ENCODE measurements at regions not wholly inside any gene's neighbourhood (a gene's known extent, or its start where the extent isn't known, plus 50 kb on each side); places are given as distances from the start of the nearest gene placed in this dataset.

GRCh38 chr3:72572489-72573007, 275.7 kb downstream of the SHQ1 start:
- Histone ChIP-seq H3K27me3 (no peaks in the 10 kb centered on the region), H3K4me2 (no peak overlapping the region), H3F3A (ENCODE audit: low read depth) (peaks cover 8% of the 10 kb centered on the region), H3K9me3 (ENCODE audit: low read depth) (no peaks in the 10 kb centered on the region), H3K79me2 (ENCODE audit: low read depth) (no peaks in the 10 kb centered on the region), H3K27ac (no peak overlapping the region), H4K20me1 (ENCODE audit: low read depth) (no peaks in the 10 kb centered on the region), H3K4me3 (no peak overlapping the region), H3K9ac (no peak overlapping the region), H2AFZ (replicated peaks) (no peak overlapping the region), H3K4me1 (peaks cover 8% of the 10 kb centered on the region), H3K36me3 (no peaks in the 10 kb centered on the region)
- H3K27ac Mint-ChIP-seq = no peak overlapping the region
- H3K36me3 Mint-ChIP-seq = no peaks in the 10 kb centered on the region
- TF ChIP-seq EZH2phosphoT487 (IDR thresholded peaks at IDR 0.05) (no peak), EZH2 (IDR thresholded peaks at IDR 0.05) (no peak), CTCF (IDR thresholded peaks at IDR 0.05) (no peak)
- peaks cover 10% of the 10 kb centered on the region for H3K27me3 Mint-ChIP-seq (ENCODE audit: insufficient read depth, low read depth)
- DNase-seq (ENCODE audit: low spot score) = no peak
- H3K9me3 Mint-ChIP-seq = no peaks in the 10 kb centered on the region
- H3K4me3 Mint-ChIP-seq = no peak overlapping the region
- peaks cover 23% of the 10 kb centered on the region for H3K4me1 Mint-ChIP-seq

DNA sequence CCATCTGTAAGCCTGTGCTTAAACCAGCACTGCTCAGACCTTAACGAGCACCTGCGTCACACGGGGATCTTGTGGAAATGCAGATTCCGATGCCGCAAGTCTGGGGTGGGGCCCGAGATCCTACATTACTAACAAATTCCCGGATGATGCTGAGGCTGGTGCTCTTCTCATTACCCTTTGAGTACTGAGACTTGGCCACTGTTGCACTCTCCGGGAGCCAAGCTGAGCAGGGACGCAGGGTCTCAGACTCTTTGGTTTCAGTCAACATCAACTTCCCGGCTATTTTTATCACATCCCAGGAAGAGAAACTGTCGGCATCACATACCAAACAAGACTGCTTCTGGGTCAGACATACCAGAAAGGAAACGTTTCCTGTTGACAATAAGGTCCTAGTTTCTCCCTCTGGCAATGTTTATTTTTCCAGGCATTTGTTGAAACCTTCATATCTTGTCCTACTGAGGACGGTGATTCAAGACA, 276.6 kb downstream of the SHQ1 start:
- H3K27ac ChIP-seq = no peak overlapping the region
- Mint-ChIP-seq H3K9me3 (no peaks in the 10 kb centered on the region), H3K4me1 (peaks cover 27% of the 10 kb centered on the region), H3K36me3 (no peaks in the 10 kb centered on the region), H3K4me3 (no peak overlapping the region), H3K27me3 (ENCODE audit: insufficient read depth, low read depth) (peaks cover 10% of the 10 kb centered on the region), H3K27ac (no peak overlapping the region)
- H3K27me3 ChIP-seq = no peaks in the 10 kb centered on the region
- no peaks in the 10 kb centered on the region for H3K79me2 ChIP-seq (ENCODE audit: low read depth)
- H2AFZ ChIP-seq (replicated peaks) = no peak overlapping the region
- peaks cover 8% of the 10 kb centered on the region for H3F3A ChIP-seq (ENCODE audit: low read depth)
- no peak overlapping the region for H3K4me3 ChIP-seq
- no peaks in the 10 kb centered on the region for H4K20me1 ChIP-seq (ENCODE audit: low read depth)
- no peaks in the 10 kb centered on the region for H3K36me3 ChIP-seq
- no peaks in the 10 kb centered on the region for H3K9me3 ChIP-seq (ENCODE audit: low read depth)
- H3K4me2 ChIP-seq = no peak overlapping the region
- no peak for DNase-seq (ENCODE audit: low spot score)
- no peak overlapping the region for H3K9ac ChIP-seq
- H3K4me1 ChIP-seq = peaks cover 11% of the 10 kb centered on the region
- no peak for TF ChIP-seq EZH2 (IDR thresholded peaks at IDR 0.05)
- TF ChIP-seq CTCF (IDR thresholded peaks at IDR 0.05) = no peak
- TF ChIP-seq EZH2phosphoT487 (IDR thresholded peaks at IDR 0.05) = no peak

DNA sequence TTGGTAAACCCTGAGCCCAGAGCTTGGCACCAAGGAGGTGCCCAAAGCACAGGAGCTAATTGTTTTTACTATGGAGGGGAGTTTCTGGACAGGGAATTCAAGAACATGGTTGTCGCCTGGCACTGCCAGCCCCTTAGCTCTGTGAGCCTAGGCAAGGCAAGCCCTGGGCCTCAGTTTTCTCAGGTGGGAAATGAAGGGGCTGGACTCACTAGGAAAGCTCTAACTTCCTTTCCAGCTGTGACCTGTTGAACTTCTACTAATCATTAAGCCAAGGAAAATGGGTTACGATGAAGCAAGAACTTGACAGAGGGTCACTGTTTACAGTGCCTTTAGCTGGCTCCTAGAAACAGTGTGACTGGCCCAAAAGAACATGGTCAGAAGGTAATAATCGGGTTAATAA, 277.2 kb downstream of the SHQ1 start:
- H3K9me3 Mint-ChIP-seq = no peaks in the 10 kb centered on the region
- no peaks in the 10 kb centered on the region for H3K36me3 Mint-ChIP-seq
- H3K27ac ChIP-seq = no peak overlapping the region
- peaks cover 10% of the 10 kb centered on the region for H3K27me3 Mint-ChIP-seq (ENCODE audit: insufficient read depth, low read depth)
- H3K9me3 ChIP-seq (ENCODE audit: low read depth) = no peaks in the 10 kb centered on the region
- H3K36me3 ChIP-seq = no peaks in the 10 kb centered on the region
- no peak overlapping the region for H3K4me3 Mint-ChIP-seq
- TF ChIP-seq EZH2 (IDR thresholded peaks at IDR 0.05) = no peak
- TF ChIP-seq EZH2phosphoT487 (IDR thresholded peaks at IDR 0.05) = no peak
- no peak for TF ChIP-seq CTCF (IDR thresholded peaks at IDR 0.05)
- no peaks in the 10 kb centered on the region for H3K27me3 ChIP-seq
- H3K27ac Mint-ChIP-seq = no peak overlapping the region
- H3F3A ChIP-seq (ENCODE audit: low read depth) = peaks cover 8% of the 10 kb centered on the region
- peaks cover 11% of the 10 kb centered on the region for H3K4me1 ChIP-seq
- no peaks in the 10 kb centered on the region for H4K20me1 ChIP-seq (ENCODE audit: low read depth)
- H3K79me2 ChIP-seq (ENCODE audit: low read depth) = no peaks in the 10 kb centered on the region
- no peak for DNase-seq (ENCODE audit: low spot score)
- H3K4me3 ChIP-seq = no peak overlapping the region
- H3K9ac ChIP-seq = no peak overlapping the region
- peaks cover 27% of the 10 kb centered on the region for H3K4me1 Mint-ChIP-seq
- no peak overlapping the region for H3K4me2 ChIP-seq
- no peak overlapping the region for H2AFZ ChIP-seq (replicated peaks)
